PFSK-1 (cell line): ENCODE measurements at regions not wholly inside any gene's neighbourhood (a gene's known extent, or its start where the extent isn't known, plus 50 kb on each side); places are given as distances from the start of the nearest gene placed in this dataset.

Source experiments
- FOXP2 ChIP-seq: optimal IDR thresholded peaks from 2 replicates; pipeline ENCODE3; 2011; ENCODE audit warnings: borderline replicate concordance, control low read depth, inconsistent platforms; ENCODE audit not compliant: insufficient read depth; ENCODE audit errors: extremely low read length, extremely low read depth
- POLR2AphosphoS5 ChIP-seq: IDR thresholded peaks from 2 replicates; pipeline ENCODE4 v1.6.1; 2012; ENCODE audit warnings: low read depth, mild to moderate bottlenecking, control low read depth, low read length, moderate library complexity
- SIN3A ChIP-seq: IDR thresholded peaks from 2 replicates; pipeline ENCODE4 v1.6.1; 2012; ENCODE audit warnings: mild to moderate bottlenecking, low read length, moderate library complexity, borderline replicate concordance; ENCODE audit not compliant: insufficient read depth
- TAF1 ChIP-seq: IDR thresholded peaks from 2 replicates; pipeline ENCODE4 v1.6.1; 2012; ENCODE audit warnings: low read length, control low read depth, borderline replicate concordance; ENCODE audit not compliant: insufficient read depth
- TF ChIP-seq, protein P1 (sequence below), 2 experiments: IDR thresholded peaks; 2 replicates each; pipeline versions ENCODE4 v1.6.1 to v1.8.0; 2011 to 2012; ENCODE audit warnings: low read depth in 2 of 2, low read length in 2 of 2, control low read depth in 1 of 2, inconsistent platforms in 1 of 2, mild to moderate bottlenecking in 1 of 2, moderate library complexity in 1 of 2; ENCODE audit not compliant: insufficient read depth in 1 of 2

GRCh38 chr9:24413651-24414050 lies 132.0 kb downstream of the IZUMO3 start:
- TF ChIP-seq SIN3A (no peak), FOXP2 (no peak), TAF1 (no peak), POLR2AphosphoS5 (no peak)
- TF ChIP-seq, protein P1, sequence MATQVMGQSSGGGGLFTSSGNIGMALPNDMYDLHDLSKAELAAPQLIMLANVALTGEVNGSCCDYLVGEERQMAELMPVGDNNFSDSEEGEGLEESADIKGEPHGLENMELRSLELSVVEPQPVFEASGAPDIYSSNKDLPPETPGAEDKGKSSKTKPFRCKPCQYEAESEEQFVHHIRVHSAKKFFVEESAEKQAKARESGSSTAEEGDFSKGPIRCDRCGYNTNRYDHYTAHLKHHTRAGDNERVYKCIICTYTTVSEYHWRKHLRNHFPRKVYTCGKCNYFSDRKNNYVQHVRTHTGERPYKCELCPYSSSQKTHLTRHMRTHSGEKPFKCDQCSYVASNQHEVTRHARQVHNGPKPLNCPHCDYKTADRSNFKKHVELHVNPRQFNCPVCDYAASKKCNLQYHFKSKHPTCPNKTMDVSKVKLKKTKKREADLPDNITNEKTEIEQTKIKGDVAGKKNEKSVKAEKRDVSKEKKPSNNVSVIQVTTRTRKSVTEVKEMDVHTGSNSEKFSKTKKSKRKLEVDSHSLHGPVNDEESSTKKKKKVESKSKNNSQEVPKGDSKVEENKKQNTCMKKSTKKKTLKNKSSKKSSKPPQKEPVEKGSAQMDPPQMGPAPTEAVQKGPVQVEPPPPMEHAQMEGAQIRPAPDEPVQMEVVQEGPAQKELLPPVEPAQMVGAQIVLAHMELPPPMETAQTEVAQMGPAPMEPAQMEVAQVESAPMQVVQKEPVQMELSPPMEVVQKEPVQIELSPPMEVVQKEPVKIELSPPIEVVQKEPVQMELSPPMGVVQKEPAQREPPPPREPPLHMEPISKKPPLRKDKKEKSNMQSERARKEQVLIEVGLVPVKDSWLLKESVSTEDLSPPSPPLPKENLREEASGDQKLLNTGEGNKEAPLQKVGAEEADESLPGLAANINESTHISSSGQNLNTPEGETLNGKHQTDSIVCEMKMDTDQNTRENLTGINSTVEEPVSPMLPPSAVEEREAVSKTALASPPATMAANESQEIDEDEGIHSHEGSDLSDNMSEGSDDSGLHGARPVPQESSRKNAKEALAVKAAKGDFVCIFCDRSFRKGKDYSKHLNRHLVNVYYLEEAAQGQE (IDR thresholded peaks at IDR 0.05; ENCODE audit: insufficient read depth in 1 of 2, low read depth in 2 of 2, low read length in 2 of 2): no peak

DNA sequence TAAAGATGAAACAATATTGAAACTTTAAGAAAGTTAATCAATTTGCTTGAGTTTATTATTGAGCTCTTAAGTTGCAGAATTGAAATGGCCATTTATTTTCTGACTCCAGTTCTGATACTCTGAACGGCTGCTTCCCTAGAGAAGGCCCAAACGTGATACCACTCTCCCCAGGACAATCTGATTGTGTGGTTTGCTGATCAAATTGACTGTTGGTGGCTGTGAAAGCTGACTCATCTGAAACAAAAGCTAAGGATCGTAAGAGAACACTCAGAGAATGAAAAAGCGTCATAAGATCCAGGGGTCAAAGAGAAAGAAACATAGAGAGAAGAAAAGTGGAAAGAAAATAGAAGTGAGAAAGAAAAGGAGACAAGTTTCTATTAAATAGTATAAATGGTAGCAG lies 147.2 kb downstream of the IZUMO3 start:
- TF ChIP-seq SIN3A (no peak), POLR2AphosphoS5 (no peak), TAF1 (no peak), FOXP2 (no peak)
- TF ChIP-seq, protein P1 (IDR thresholded peaks at IDR 0.05; ENCODE audit: insufficient read depth in 1 of 2, low read depth in 2 of 2, low read length in 2 of 2): no peak

GRCh38 chr9:24391095-24391494 lies 154.6 kb downstream of the IZUMO3 start:
- TF ChIP-seq, protein P1 (IDR thresholded peaks at IDR 0.05; ENCODE audit: insufficient read depth in 1 of 2, low read depth in 2 of 2, low read length in 2 of 2): no peak
- TF ChIP-seq TAF1 (no peak), FOXP2 (no peak), POLR2AphosphoS5 (no peak), SIN3A (no peak)

DNA sequence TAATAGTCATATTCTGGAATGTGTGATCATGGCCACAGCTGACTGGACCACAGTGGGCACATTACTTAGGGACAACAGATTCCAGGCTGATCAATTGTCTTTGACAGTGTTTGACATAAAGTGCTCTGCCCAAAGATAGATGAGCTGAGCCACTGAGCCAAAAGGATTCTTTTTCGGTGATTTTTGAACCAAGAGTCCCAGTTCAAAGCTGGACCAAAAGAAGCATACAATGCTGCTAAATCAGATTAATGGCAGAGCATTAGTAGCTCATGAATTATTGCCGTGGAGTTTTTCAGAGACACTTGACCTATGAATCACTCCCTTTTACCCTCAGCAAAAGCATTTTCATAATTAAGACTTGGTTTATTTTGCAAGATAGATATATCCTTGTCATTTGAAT lies 160.6 kb downstream of the IZUMO3 start:
- TF ChIP-seq POLR2AphosphoS5: no peak
- TF ChIP-seq SIN3A: no peak

GRCh38 chr9:24382566-24382965 lies 163.1 kb downstream of the IZUMO3 start:
- TF ChIP-seq, protein P1 (IDR thresholded peaks at IDR 0.05; ENCODE audit: insufficient read depth in 1 of 2, low read depth in 2 of 2, low read length in 2 of 2): no peak
- TF ChIP-seq SIN3A: no peak
- TF ChIP-seq POLR2AphosphoS5: no peak
- TF ChIP-seq TAF1: no peak
- no peak for TF ChIP-seq FOXP2
